ENCODE measurements at regions not wholly inside any gene's neighbourhood (a gene's known extent, or its start where the extent isn't known, plus 50 kb on each side); places are given as distances from the start of the nearest gene placed in this dataset.

GRCh38 chr10:10644676-10645385 lies 372.8 kb upstream of the CELF2 start:
- Histone ChIP-seq H3K27me3 (no peaks in the 10 kb centered on the region), H3K27ac (peak overlapping the region in 1 of 4 donors; percentile 46), H3K9me3 (no peaks in the 10 kb centered on the region), H3K36me3 (no peaks in the 10 kb centered on the region), H3K4me1 (peaks cover 0 to 17% (median 13%) of the 10 kb centered on the region in 4 donors), H3K4me3 (no peak overlapping the region)
- 82 to 83% methylated on average over 9 of the region's 9 CpGs for WGBS, 2 donors
- no peak for DNase-seq
- intact Hi-C loops (cut with DNase I), result no loop called here
- no peak for TF ChIP-seq POLR2A (IDR thresholded peaks at IDR 0.05)
- TF ChIP-seq EP300 (IDR thresholded peaks at IDR 0.05), result no peak
- no peak for TF ChIP-seq POLR2AphosphoS5 (IDR thresholded peaks at IDR 0.05)
- TF ChIP-seq CTCF (IDR thresholded peaks at IDR 0.05), result no peak

GRCh38 chr10:10647331-10647730 lies 370.3 kb upstream of the CELF2 start:
- no peak for DNase-seq
- intact Hi-C loops (cut with DNase I), result no loop called here
- WGBS, 2 donors, result 75 to 87% methylated on average over 7 of the region's 7 CpGs

GRCh38 chr10:10657139-10657760 lies 360.4 kb upstream of the CELF2 start:
- intact Hi-C loops (cut with DNase I), result no loop called here
- H3K27me3 ChIP-seq, result no peaks in the 10 kb centered on the region
- H3K4me3 ChIP-seq, result no peak overlapping the region
- H3K9me3 ChIP-seq, result peaks cover 0 to 6% (median 0%) of the 10 kb centered on the region in 4 donors
- peaks cover 0 to 15% (median 10%) of the 10 kb centered on the region in 4 donors for H3K4me1 ChIP-seq
- H3K36me3 ChIP-seq, result no peaks in the 10 kb centered on the region
- TF ChIP-seq POLR2AphosphoS5 (IDR thresholded peaks at IDR 0.05) (no peak), CTCF (IDR thresholded peaks at IDR 0.05) (no peak), EP300 (IDR thresholded peaks at IDR 0.05) (no peak), POLR2A (IDR thresholded peaks at IDR 0.05) (no peak)
- no peak overlapping the region for H3K27ac ChIP-seq
- WGBS, 2 donors, result 88 to 91% methylated on average over 6 of the region's 6 CpGs
- DNase-seq, result no peak

More at GRCh38 chr10:10647331-10647730, 370.3 kb upstream of the CELF2 start:
- TF ChIP-seq POLR2A (IDR thresholded peaks at IDR 0.05), result no peak
- TF ChIP-seq EP300 (IDR thresholded peaks at IDR 0.05), result no peak
- TF ChIP-seq CTCF (IDR thresholded peaks at IDR 0.05), result no peak
- TF ChIP-seq POLR2AphosphoS5 (IDR thresholded peaks at IDR 0.05), result no peak
- H3K4me1 ChIP-seq, result peaks cover 0 to 10% (median 7%) of the 10 kb centered on the region in 4 donors
- no peaks in the 10 kb centered on the region for H3K27me3 ChIP-seq
- no peak overlapping the region for H3K27ac ChIP-seq
- H3K4me3 ChIP-seq, result no peak overlapping the region
- H3K36me3 ChIP-seq, result no peaks in the 10 kb centered on the region
- H3K9me3 ChIP-seq, result no peaks in the 10 kb centered on the region

GRCh38 chr10:10658172-10658785 lies 359.4 kb upstream of the CELF2 start:
- H3K27me3 ChIP-seq, result no peaks in the 10 kb centered on the region
- peaks cover 0 to 6% (median 0%) of the 10 kb centered on the region in 4 donors for H3K9me3 ChIP-seq
- no peak overlapping the region for H3K4me3 ChIP-seq
- DNase-seq, result no peak
- no peak for TF ChIP-seq POLR2A (IDR thresholded peaks at IDR 0.05)
- TF ChIP-seq POLR2AphosphoS5 (IDR thresholded peaks at IDR 0.05), result peak in 1 of 4 donors; percentile 19
- H3K4me1 ChIP-seq, result peaks cover 0 to 15% (median 11%) of the 10 kb centered on the region in 4 donors
- intact Hi-C loops (cut with DNase I), result no loop called here
- H3K36me3 ChIP-seq, result no peaks in the 10 kb centered on the region
- H3K27ac ChIP-seq, result peak overlapping the region in 1 of 4 donors; percentile 31

- WGBS, 2 donors, result 94 to 98% methylated on average over 1 of the region's 1 CpG
- peaks cover 0 to 6% (median 0%) of the 10 kb centered on the region in 4 donors for H3K9me3 ChIP-seq
- H3K27ac ChIP-seq, result no peak overlapping the region
- intact Hi-C loops (cut with DNase I), result no loop called here
- TF ChIP-seq POLR2A (IDR thresholded peaks at IDR 0.05) (no peak), EP300 (IDR thresholded peaks at IDR 0.05) (no peak), POLR2AphosphoS5 (IDR thresholded peaks at IDR 0.05) (no peak)
- H3K4me3 ChIP-seq, result no peak overlapping the region
- peaks cover 0 to 20% (median 13%) of the 10 kb centered on the region in 4 donors for H3K4me1 ChIP-seq
- H3K27me3 ChIP-seq, result no peaks in the 10 kb centered on the region
- H3K36me3 ChIP-seq, result no peaks in the 10 kb centered on the region
- DNase-seq, result no peak
Observed at GRCh38 chr10:10660054-10660453, 357.6 kb upstream of the CELF2 start.
